ENCODE measurements at regions not wholly inside any gene's neighbourhood (a gene's known extent, or its start where the extent isn't known, plus 50 kb on each side); places are given as distances from the start of the nearest gene placed in this dataset.

- Mint-ChIP-seq H3K36me3 (ENCODE audit: low read depth) (no peaks in the 10 kb centered on the region), H3K9me3 (no peaks in the 10 kb centered on the region), H3K4me1 (peaks cover 6% of the 10 kb centered on the region), H3K27ac (no peak overlapping the region), H3K4me3 (no peak overlapping the region), H3K27me3 (peaks cover 4% of the 10 kb centered on the region)
- ATAC-seq (no peak), DNase-seq (no peak)
Observed at GRCh38 chr6:113622254-113622653, 234.9 kb upstream of the MARCKS start.

DNA sequence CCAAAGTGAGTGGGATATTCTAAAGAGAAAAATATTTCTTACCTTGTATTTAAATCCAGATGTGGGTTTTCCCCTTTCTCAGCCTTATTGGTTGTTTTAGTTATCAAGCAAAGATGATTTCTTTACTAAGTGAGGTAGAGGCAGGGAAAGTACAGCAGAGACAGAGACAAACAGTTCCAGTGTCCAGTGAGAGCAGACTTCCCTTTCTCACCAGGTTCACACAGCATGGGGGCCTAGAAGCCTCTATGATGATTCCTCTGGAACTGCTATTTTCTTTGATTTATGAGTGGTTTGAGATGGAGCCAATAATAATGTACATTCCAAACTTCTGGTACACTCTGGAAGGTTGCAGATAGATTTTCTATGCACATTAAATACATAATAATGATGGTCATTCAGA, 234.0 kb upstream of the MARCKS start:
- no peak for ATAC-seq
- H3K27ac Mint-ChIP-seq, result no peak overlapping the region
- H3K4me3 Mint-ChIP-seq, result no peak overlapping the region
- peaks cover 11% of the 10 kb centered on the region for H3K4me1 Mint-ChIP-seq
- no peaks in the 10 kb centered on the region for H3K9me3 Mint-ChIP-seq
- peaks cover 4% of the 10 kb centered on the region for H3K27me3 Mint-ChIP-seq
- no peak for DNase-seq
- H3K36me3 Mint-ChIP-seq (ENCODE audit: low read depth), result no peaks in the 10 kb centered on the region

GRCh38 chr6:113625850-113626249, 231.3 kb upstream of the MARCKS start:
- ATAC-seq (no peak), DNase-seq (no peak)
- no peaks in the 10 kb centered on the region for H3K9me3 Mint-ChIP-seq
- H3K27ac Mint-ChIP-seq, result no peak overlapping the region
- no peak overlapping the region for H3K4me3 Mint-ChIP-seq
- H3K4me1 Mint-ChIP-seq, result peaks cover 29% of the 10 kb centered on the region
- H3K27me3 Mint-ChIP-seq, result peaks cover 6% of the 10 kb centered on the region
- no peaks in the 10 kb centered on the region for H3K36me3 Mint-ChIP-seq (ENCODE audit: low read depth)

GRCh38 chr6:113626475-113626874, 230.7 kb upstream of the MARCKS start:
- Mint-ChIP-seq H3K4me3 (no peak overlapping the region), H3K27me3 (peaks cover 6% of the 10 kb centered on the region), H3K9me3 (no peaks in the 10 kb centered on the region), H3K27ac (no peak overlapping the region), H3K4me1 (peaks cover 35% of the 10 kb centered on the region), H3K36me3 (ENCODE audit: low read depth) (no peaks in the 10 kb centered on the region)
- ATAC-seq, result no peak
- no peak for DNase-seq

DNA sequence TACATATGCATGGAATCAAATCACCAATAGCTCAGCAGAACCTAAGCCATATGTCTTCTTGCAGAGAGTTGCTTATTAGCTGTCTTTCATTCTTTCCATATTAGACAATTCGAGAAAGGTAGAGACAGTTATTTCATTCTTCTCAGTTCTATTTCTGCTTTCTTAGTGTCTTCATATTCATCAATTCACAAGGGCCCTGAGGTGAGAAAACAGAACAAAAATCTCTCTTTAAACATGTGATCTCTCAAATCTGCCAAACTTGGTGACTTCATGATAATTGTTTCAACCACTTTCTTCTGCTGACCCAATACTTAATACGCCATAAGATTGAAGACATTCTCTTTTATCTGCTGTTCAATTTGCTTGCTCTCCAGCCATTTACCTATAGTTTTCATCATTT, 229.7 kb upstream of the MARCKS start:
- Mint-ChIP-seq H3K36me3 (ENCODE audit: low read depth) (no peaks in the 10 kb centered on the region), H3K4me1 (peaks cover 44% of the 10 kb centered on the region), H3K27me3 (peaks cover 6% of the 10 kb centered on the region), H3K4me3 (no peak overlapping the region), H3K9me3 (no peaks in the 10 kb centered on the region), H3K27ac (no peak overlapping the region)
- DNase-seq (no peak), ATAC-seq (no peak)

- Mint-ChIP-seq H3K4me3 (no peak overlapping the region), H3K36me3 (ENCODE audit: low read depth) (no peaks in the 10 kb centered on the region), H3K4me1 (peaks cover 54% of the 10 kb centered on the region), H3K27ac (peak overlapping the region; percentile 57), H3K27me3 (peaks cover 9% of the 10 kb centered on the region), H3K9me3 (no peaks in the 10 kb centered on the region)
- DNase-seq (no peak), ATAC-seq (no peak)
Observed at GRCh38 chr6:113629256-113629655, 227.9 kb upstream of the MARCKS start.

- no peaks in the 10 kb centered on the region for H3K36me3 Mint-ChIP-seq (ENCODE audit: low read depth)
- no peak overlapping the region for H3K4me3 Mint-ChIP-seq
- H3K27ac Mint-ChIP-seq, result peak overlapping the region; percentile 90
- no peaks in the 10 kb centered on the region for H3K9me3 Mint-ChIP-seq
- peaks cover 63% of the 10 kb centered on the region for H3K4me1 Mint-ChIP-seq
- no peak for ATAC-seq
- H3K27me3 Mint-ChIP-seq, result peaks cover 10% of the 10 kb centered on the region
- DNase-seq, result no peak
Observed at GRCh38 chr6:113629975-113630737, 227.0 kb upstream of the MARCKS start.

DNA sequence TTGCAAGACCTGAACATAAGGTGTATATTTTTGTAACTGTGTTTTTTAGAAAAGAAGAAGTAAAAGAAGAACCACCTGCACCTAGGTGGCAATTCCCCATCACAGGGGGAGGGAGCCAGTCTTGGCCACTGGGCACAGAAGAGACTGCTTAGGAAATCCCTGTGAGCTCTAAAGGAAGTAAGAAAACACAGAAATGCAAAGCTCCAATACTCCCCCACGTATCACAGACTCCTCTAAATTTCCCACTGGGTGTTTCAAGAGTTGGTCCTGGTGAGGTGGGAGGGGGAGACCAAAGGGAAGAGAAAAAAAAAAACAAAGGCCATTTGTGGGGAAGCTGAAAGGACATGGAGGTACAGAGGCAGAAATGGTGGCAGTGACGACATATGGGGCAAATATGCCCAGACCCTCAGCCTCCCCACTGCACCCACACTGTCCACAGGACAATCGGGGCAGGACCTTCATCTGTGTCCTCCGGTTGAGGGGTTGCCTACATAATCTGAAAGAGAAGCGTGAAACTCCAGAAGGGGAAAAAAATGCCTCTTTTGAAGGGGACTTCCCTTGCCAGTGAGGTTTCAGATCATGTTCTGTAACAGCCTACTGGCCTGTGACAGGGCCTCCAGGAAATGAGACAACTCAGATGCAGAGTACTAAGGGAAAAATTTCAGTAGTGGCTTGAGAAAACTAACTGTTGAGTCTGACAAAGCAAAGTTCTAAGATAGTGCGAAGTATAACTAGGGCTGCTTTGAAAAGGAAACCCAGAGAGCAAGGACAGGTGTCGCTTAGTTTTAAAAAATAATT, 226.2 kb upstream of the MARCKS start:
- H3K27ac Mint-ChIP-seq, result peak overlapping the region; percentile 90
- peaks cover 61% of the 10 kb centered on the region for H3K4me1 Mint-ChIP-seq
- DNase-seq (peak; percentile 33), ATAC-seq (peak; percentile 78)
- H3K9me3 Mint-ChIP-seq, result no peaks in the 10 kb centered on the region
- no peaks in the 10 kb centered on the region for H3K36me3 Mint-ChIP-seq (ENCODE audit: low read depth)
- peak overlapping the region; percentile 60 for H3K4me3 Mint-ChIP-seq
- H3K27me3 Mint-ChIP-seq, result peaks cover 11% of the 10 kb centered on the region

GRCh38 chr6:113631666-113632065, 225.5 kb upstream of the MARCKS start:
- Mint-ChIP-seq H3K9me3 (no peaks in the 10 kb centered on the region), H3K27me3 (peaks cover 11% of the 10 kb centered on the region), H3K4me1 (peaks cover 60% of the 10 kb centered on the region), H3K27ac (peak overlapping the region; percentile 90), H3K36me3 (ENCODE audit: low read depth) (no peaks in the 10 kb centered on the region), H3K4me3 (peak overlapping the region; percentile 60)
- DNase-seq (no peak), ATAC-seq (no peak)

- H3K9me3 Mint-ChIP-seq, result no peaks in the 10 kb centered on the region
- ATAC-seq, result peak; percentile 81
- H3K4me1 Mint-ChIP-seq, result peaks cover 60% of the 10 kb centered on the region
- peak overlapping the region; percentile 90 for H3K27ac Mint-ChIP-seq
- peaks cover 14% of the 10 kb centered on the region for H3K27me3 Mint-ChIP-seq
- peak overlapping the region; percentile 41 for H3K4me3 Mint-ChIP-seq
- peak; percentile 43 for DNase-seq
- no peaks in the 10 kb centered on the region for H3K36me3 Mint-ChIP-seq (ENCODE audit: low read depth)
Observed at GRCh38 chr6:113632220-113632864, 224.8 kb upstream of the MARCKS start.

- Mint-ChIP-seq H3K4me3 (no peak overlapping the region), H3K36me3 (ENCODE audit: low read depth) (no peaks in the 10 kb centered on the region), H3K27ac (no peak overlapping the region), H3K27me3 (peaks cover 20% of the 10 kb centered on the region), H3K9me3 (no peaks in the 10 kb centered on the region), H3K4me1 (peaks cover 52% of the 10 kb centered on the region)
- DNase-seq (no peak), ATAC-seq (no peak)
Observed at GRCh38 chr6:113633638-113634037, 223.5 kb upstream of the MARCKS start.

GRCh38 chr6:113634352-113635163, 222.6 kb upstream of the MARCKS start:
- DNase-seq, result no peak
- Mint-ChIP-seq H3K27ac (peak overlapping the region; percentile 72), H3K36me3 (ENCODE audit: low read depth) (no peaks in the 10 kb centered on the region), H3K9me3 (no peaks in the 10 kb centered on the region), H3K4me1 (peaks cover 48% of the 10 kb centered on the region), H3K4me3 (no peak overlapping the region), H3K27me3 (peaks cover 16% of the 10 kb centered on the region)
- no peak for ATAC-seq

- H3K27me3 Mint-ChIP-seq, result peaks cover 16% of the 10 kb centered on the region
- no peak overlapping the region for H3K4me3 Mint-ChIP-seq
- H3K36me3 Mint-ChIP-seq (ENCODE audit: low read depth), result no peaks in the 10 kb centered on the region
- H3K4me1 Mint-ChIP-seq, result peaks cover 41% of the 10 kb centered on the region
- no peak for DNase-seq
- no peak for ATAC-seq
- peak overlapping the region; percentile 72 for H3K27ac Mint-ChIP-seq
- no peaks in the 10 kb centered on the region for H3K9me3 Mint-ChIP-seq
Observed at GRCh38 chr6:113635222-113635986, 221.7 kb upstream of the MARCKS start.
